H9 (cell line): ENCODE measurements at regions not wholly inside any gene's neighbourhood (a gene's known extent, or its start where the extent isn't known, plus 50 kb on each side); places are given as distances from the start of the nearest gene placed in this dataset.
A peak's percentile ranks its signal among the peaks of the same experiment; 100 is the strongest.

Experiments
- DNase-seq: peaks from one replicate; pipeline ENCODE4 v3.0.0-alpha.2; 2017
- H2AFZ ChIP-seq: one replicate; pipeline ENCODE4 v1.6.1; 2013; ENCODE audit warnings: mild to moderate bottlenecking, low read length, control low read depth, moderate library complexity
- H2AK5ac ChIP-seq: 2 replicates; pipeline ENCODE4 v1.6.1; 2013; ENCODE audit warnings: low read length, control low read depth, mixed read lengths; ENCODE audit not compliant: insufficient read length
- H2BK120ac ChIP-seq: one replicate; pipeline ENCODE4 v1.6.1; 2013; ENCODE audit warnings: low read depth, mild to moderate bottlenecking, low read length, control low read depth, inconsistent platforms; ENCODE audit not compliant: poor library complexity, severe bottlenecking
- H2BK12ac ChIP-seq: 2 replicates; pipeline ENCODE4 v1.6.1; 2013; ENCODE audit warnings: low read length, control low read depth, mixed read lengths, low read depth; ENCODE audit not compliant: insufficient read length
- H2BK15ac ChIP-seq: 2 replicates; pipeline ENCODE4 v1.6.1; 2013; ENCODE audit warnings: low read depth, low read length, control low read depth
- H2BK20ac ChIP-seq: one replicate; pipeline ENCODE4 v1.6.1; 2013; ENCODE audit warnings: low read depth, mild to moderate bottlenecking, low read length, control low read depth, inconsistent platforms; ENCODE audit not compliant: poor library complexity, severe bottlenecking
- H2BK5ac ChIP-seq: 2 replicates; pipeline ENCODE4 v1.6.1; 2013; ENCODE audit warnings: low read length, control low read depth, mixed read lengths; ENCODE audit not compliant: insufficient read length
- H3K14ac ChIP-seq: 2 replicates; pipeline ENCODE4 v1.6.1; 2013; ENCODE audit warnings: low read length, control low read depth; ENCODE audit not compliant: insufficient read depth
- H3K18ac ChIP-seq: 2 replicates; pipeline ENCODE4 v1.6.1; 2013; ENCODE audit warnings: low read depth, mild to moderate bottlenecking, mixed read lengths, low read length, control low read depth; ENCODE audit not compliant: insufficient read length
- H3K23ac ChIP-seq: 2 replicates; pipeline ENCODE4 v1.6.1; 2013; ENCODE audit warnings: low read length, control low read depth, mixed read lengths, low read depth; ENCODE audit not compliant: insufficient read length
- H3K23me2 ChIP-seq: 2 replicates; pipeline ENCODE4 v1.6.1; 2013; ENCODE audit warnings: low read depth, mild to moderate bottlenecking, mixed read lengths, low read length, control low read depth; ENCODE audit not compliant: insufficient read length, poor library complexity, severe bottlenecking
- H3K27ac ChIP-seq: 2 replicates; pipeline ENCODE4 v1.5.1; 2013; ENCODE audit warnings: low read length, control low read depth, mixed read lengths, low read depth; ENCODE audit not compliant: insufficient read length
- H3K27me3 ChIP-seq: 2 replicates; pipeline ENCODE4 v1.6.1; 2013; ENCODE audit warnings: low read length, control low read depth, inconsistent platforms; ENCODE audit not compliant: insufficient read depth
- H3K4ac ChIP-seq: 2 replicates; pipeline ENCODE4 v1.6.1; 2013; ENCODE audit warnings: low read depth, mild to moderate bottlenecking, control low read depth, inconsistent platforms, low read length, moderate library complexity
- H3K4me1 ChIP-seq: 2 replicates; pipeline ENCODE4 v1.6.1; 2013; ENCODE audit warnings: low read length, control low read depth, inconsistent platforms; ENCODE audit not compliant: insufficient read depth
- H3K4me2 ChIP-seq: 2 replicates; pipeline ENCODE4 v1.6.1; 2013; ENCODE audit warnings: low read length, control low read depth, mixed read lengths; ENCODE audit not compliant: insufficient read length, insufficient read depth
- H3K56ac ChIP-seq: 2 replicates; pipeline ENCODE4 v1.6.1; 2013; ENCODE audit warnings: low read depth, mild to moderate bottlenecking, mixed read lengths, low read length, control low read depth; ENCODE audit not compliant: insufficient read length
- H3K79me1 ChIP-seq: 2 replicates; pipeline ENCODE4 v1.6.1; 2013; ENCODE audit warnings: low read depth, mild to moderate bottlenecking, moderate library complexity, low read length, control low read depth, inconsistent platforms; ENCODE audit not compliant: insufficient read depth, poor library complexity, severe bottlenecking
- H3K79me2 ChIP-seq: 2 replicates; pipeline ENCODE4 v1.6.1; 2013; ENCODE audit warnings: low read length, control low read depth, inconsistent platforms; ENCODE audit not compliant: insufficient read depth
- H3K9ac ChIP-seq: 2 replicates; pipeline ENCODE4 v1.6.1; 2013; ENCODE audit warnings: low read length, control low read depth, mixed read lengths; ENCODE audit not compliant: insufficient read length; ENCODE audit errors: extremely low read depth
- H3K9me3 ChIP-seq: one replicate; pipeline ENCODE4 v1.6.1; 2013; ENCODE audit warnings: low read depth, low read length, inconsistent platforms; ENCODE audit not compliant: control insufficient read depth
- H3T11ph ChIP-seq: one replicate; pipeline ENCODE4 v1.6.1; 2013; ENCODE audit warnings: mild to moderate bottlenecking, low read length, control low read depth, inconsistent platforms
- H4K20me1 ChIP-seq: one replicate; pipeline ENCODE4 v1.6.1; 2013; ENCODE audit not compliant: control insufficient read depth, insufficient read length, insufficient read depth
- H4K5ac ChIP-seq: 2 replicates; pipeline ENCODE4 v1.6.1; 2013; ENCODE audit warnings: low read depth, mild to moderate bottlenecking, mixed read lengths, low read length, control low read depth; ENCODE audit not compliant: insufficient read length
- H4K8ac ChIP-seq: replicated peaks from 2 replicates; pipeline ENCODE4 v1.6.1; 2013; ENCODE audit warnings: low read length, control low read depth, mixed read lengths, low read depth; ENCODE audit not compliant: insufficient read length
- H4K91ac ChIP-seq: 2 replicates; pipeline ENCODE4 v1.6.1; 2013; ENCODE audit warnings: low read depth, mild to moderate bottlenecking, moderate library complexity, mixed read lengths, low read length, control low read depth; ENCODE audit not compliant: insufficient read length
- H3K27ac Mint-ChIP-seq, 3 experiments: 2 replicates in 2 of 3; 3 replicates in 1 of 3; pipeline ENCODE4 v1.8.0; 2020 to 2021; ENCODE audit warnings: mixed read lengths in 3 of 3, mild to moderate bottlenecking in 1 of 3, moderate library complexity in 1 of 3
- H3K27me3 Mint-ChIP-seq: 2 replicates; pipeline ENCODE4 v1.8.0; 2021; ENCODE audit warnings: low read depth, mild to moderate bottlenecking, moderate library complexity, mixed read lengths
- H3K36me3 Mint-ChIP-seq, 3 experiments: 2 replicates in 2 of 3; 3 replicates in 1 of 3; pipeline ENCODE4 v1.8.0; 2020 to 2021; ENCODE audit warnings: low read depth in 3 of 3, mixed read lengths in 3 of 3; ENCODE audit not compliant: insufficient read depth in 1 of 3
- H3K4me1 Mint-ChIP-seq, 2 experiments: 2 replicates each; pipeline ENCODE4 v1.8.0; 2020; ENCODE audit warnings: mixed read lengths in 2 of 2
- H3K4me3 Mint-ChIP-seq, 2 experiments: 2 replicates in 1 of 2; 3 replicates in 1 of 2; pipeline ENCODE4 v1.8.0; 2020 to 2021; ENCODE audit warnings: mild to moderate bottlenecking in 2 of 2, mixed read lengths in 2 of 2, moderate library complexity in 1 of 2
- H3K9me3 Mint-ChIP-seq, 2 experiments: 2 replicates in 1 of 2; 3 replicates in 1 of 2; pipeline ENCODE4 v1.8.0; 2020; ENCODE audit warnings: mild to moderate bottlenecking in 2 of 2, mixed read lengths in 2 of 2, moderate library complexity in 1 of 2
- CTCF ChIP-seq: fragments of 200-600 bp; sonication (generic); conservative IDR thresholded peaks from 3 replicates; pipeline ENCODE4 v1.8.0; 2021; ENCODE audit warnings: antibody characterized with exemption, mild to moderate bottlenecking
- WGBS: extraction: QIAGEN DNeasy Blood & Tissue Kit; methylation state at CpG from one replicate; pipeline ENCODE4 v1.1.7; 2013; ENCODE audit warnings: missing lambda C conversion rate, low lambda C conversion rate, mixed read lengths; ENCODE audit not compliant: insufficient read length; ENCODE audit errors: extremely low coverage; 5-methylcytosine and 5-hydroxymethylcytosine counted together

GRCh38 chr9:86598411-86599239, 244.4 kb upstream of the TUT7 start:
- H4K91ac ChIP-seq: no peak overlapping the region

More at GRCh38 chr9:86598411-86599239, 244.4 kb upstream of the TUT7 start:
- H3K23me2 ChIP-seq: no peaks in the 10 kb centered on the region
- DNase-seq: no peak
- no peak overlapping the region for H4K5ac ChIP-seq
- no peaks in the 10 kb centered on the region for H4K20me1 ChIP-seq
- H4K8ac ChIP-seq: no peak overlapping the region
- TF ChIP-seq CTCF: no peak
- no peak overlapping the region for H2BK12ac ChIP-seq
- no peak overlapping the region for H3K4me2 ChIP-seq
- H3K27me3 ChIP-seq: no peaks in the 10 kb centered on the region
- no peak overlapping the region for H2BK20ac ChIP-seq
- Mint-ChIP-seq H3K27ac (peak overlapping the region in 1 of 3 experiments; percentile 32; a peak in 1 of 7 replicates), H3K4me1 (peaks cover 26 to 44% of the 10 kb centered on the region in 2 experiments), H3K4me3 (no peak overlapping the region), H3K9me3 (peaks cover 0 to 8% of the 10 kb centered on the region in 2 experiments; a peak in 1 of 5 replicates), H3K36me3 (peaks cover 0 to 10% (median 3%) of the 10 kb centered on the region in 3 experiments; a peak in 3 of 7 replicates), H3K27me3 (peaks cover 8% of the 10 kb centered on the region)
- no peak overlapping the region for H2BK120ac ChIP-seq
- no peak overlapping the region for H3K18ac ChIP-seq
- H3K79me1 ChIP-seq: no peaks in the 10 kb centered on the region
- no peaks in the 10 kb centered on the region for H3K79me2 ChIP-seq
- peaks cover 3% of the 10 kb centered on the region; the same call in 1 of the 2 replicates for H3K4me1 ChIP-seq
- H3K27ac ChIP-seq: no peak overlapping the region
- WGBS: no CpG with 5 or more reads among the region's 10 CpGs
- H2AFZ ChIP-seq: no peak overlapping the region
- H2AK5ac ChIP-seq: no peak overlapping the region
- H3K9me3 ChIP-seq: no peaks in the 10 kb centered on the region
- H2BK5ac ChIP-seq: no peak overlapping the region
- H3K4ac ChIP-seq: no peak overlapping the region
- H3K23ac ChIP-seq: no peak overlapping the region
- no peak overlapping the region for H3K14ac ChIP-seq
- H3K9ac ChIP-seq: no peak overlapping the region
- H3K56ac ChIP-seq: no peak overlapping the region
- no peak overlapping the region for H2BK15ac ChIP-seq
- no peak overlapping the region for H3T11ph ChIP-seq
